Naive B cell (primary cell): ENCODE measurements at regions not wholly inside any gene's neighbourhood (a gene's known extent, or its start where the extent isn't known, plus 50 kb on each side); places are given as distances from the start of the nearest gene placed in this dataset.

ENCODE experiments used
- ATAC-seq, 2 donors: fragments of 150-1000 bp; cut with Tn5 transposase; 2 replicates each; pipeline ENCODE4 v1.10.0; 2021; ENCODE audit warnings: low read depth in 2 of 2, mild to moderate bottlenecking in 2 of 2, moderate library complexity in 2 of 2
- DNase-seq: peaks from one replicate; pipeline ENCODE4 v3.0.0; 2022
- H3K27ac Mint-ChIP-seq, 6 donors: one replicate each; pipeline ENCODE4 v1.8.0; 2020 to 2022; ENCODE audit warnings: mild to moderate bottlenecking in 6 of 6, mixed read lengths in 6 of 6, moderate library complexity in 5 of 6, inconsistent platforms in 2 of 6
- H3K27me3 Mint-ChIP-seq, 3 donors: one replicate each; pipeline ENCODE4 v1.8.0; 2021 to 2022; ENCODE audit warnings: mixed read lengths in 3 of 3, mild to moderate bottlenecking in 1 of 3
- H3K36me3 Mint-ChIP-seq, 2 donors: one replicate each; pipeline ENCODE4 v1.8.0; 2020 to 2022; ENCODE audit warnings: mixed read lengths in 2 of 2, inconsistent platforms in 1 of 2, mild to moderate bottlenecking in 1 of 2
- H3K4me1 Mint-ChIP-seq, 3 donors: one replicate each; pipeline ENCODE4 v1.8.0; 2020 to 2022; ENCODE audit warnings: mixed read lengths in 3 of 3, inconsistent platforms in 1 of 3, mild to moderate bottlenecking in 1 of 3, moderate library complexity in 1 of 3
- H3K4me3 Mint-ChIP-seq, 8 donors: one replicate each; pipeline ENCODE4 v1.8.0; 2020 to 2022; ENCODE audit warnings: mild to moderate bottlenecking in 8 of 8, mixed read lengths in 8 of 8, moderate library complexity in 8 of 8, inconsistent platforms in 2 of 8
- H3K9me3 Mint-ChIP-seq, 7 donors: one replicate each; pipeline ENCODE4 v1.8.0; 2020 to 2022; ENCODE audit warnings: mixed read lengths in 7 of 7, mild to moderate bottlenecking in 5 of 7, inconsistent platforms in 2 of 7, moderate library complexity in 1 of 7

DNA sequence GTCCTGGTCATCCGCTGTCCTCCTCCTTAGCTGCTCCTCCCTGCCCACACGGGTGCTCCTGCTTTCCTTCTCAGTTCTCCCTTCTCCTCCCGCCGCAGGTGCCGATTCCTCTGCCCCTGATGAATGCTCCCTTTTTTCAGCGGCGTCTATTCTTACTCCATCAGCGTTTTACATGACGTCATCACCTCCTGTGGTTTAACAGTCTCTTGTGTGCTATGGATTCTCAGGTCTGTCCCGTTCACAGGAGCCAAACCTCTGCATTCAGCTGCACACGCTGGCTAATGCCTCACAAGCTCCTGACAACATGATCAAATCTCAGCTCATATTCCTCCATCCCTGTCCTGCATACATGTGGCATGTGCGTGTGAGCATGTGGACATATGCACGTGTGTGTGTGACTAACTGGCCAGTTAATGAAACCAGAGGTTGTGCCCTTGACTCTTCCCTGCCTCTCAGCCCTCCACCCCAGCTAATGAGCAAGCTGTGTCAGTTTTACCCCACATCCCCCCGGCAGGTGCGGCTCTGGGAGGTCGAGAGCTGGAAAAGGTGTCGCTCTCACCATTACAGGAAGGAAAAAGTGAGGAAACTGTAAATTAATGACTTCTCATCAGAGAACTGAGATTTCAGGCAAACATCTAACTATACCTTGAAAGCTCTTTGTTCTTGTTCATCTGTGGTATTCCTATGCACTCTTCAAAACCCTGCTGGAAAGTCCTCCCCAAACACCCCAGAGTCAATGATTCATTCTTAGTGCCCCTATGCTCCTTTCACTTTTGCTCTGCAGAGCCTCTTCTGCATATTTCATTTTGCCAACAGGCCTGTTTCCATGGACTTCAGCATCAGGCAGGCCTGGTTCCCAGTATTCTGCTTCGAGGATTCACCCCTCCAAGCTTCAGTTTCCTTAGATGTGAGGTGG lies 163.1 kb downstream of the TTLL2 start:
- peaks cover 8 to 47% (median 28%) of the 10 kb centered on the region in 3 donors for H3K27me3 Mint-ChIP-seq

DNA sequence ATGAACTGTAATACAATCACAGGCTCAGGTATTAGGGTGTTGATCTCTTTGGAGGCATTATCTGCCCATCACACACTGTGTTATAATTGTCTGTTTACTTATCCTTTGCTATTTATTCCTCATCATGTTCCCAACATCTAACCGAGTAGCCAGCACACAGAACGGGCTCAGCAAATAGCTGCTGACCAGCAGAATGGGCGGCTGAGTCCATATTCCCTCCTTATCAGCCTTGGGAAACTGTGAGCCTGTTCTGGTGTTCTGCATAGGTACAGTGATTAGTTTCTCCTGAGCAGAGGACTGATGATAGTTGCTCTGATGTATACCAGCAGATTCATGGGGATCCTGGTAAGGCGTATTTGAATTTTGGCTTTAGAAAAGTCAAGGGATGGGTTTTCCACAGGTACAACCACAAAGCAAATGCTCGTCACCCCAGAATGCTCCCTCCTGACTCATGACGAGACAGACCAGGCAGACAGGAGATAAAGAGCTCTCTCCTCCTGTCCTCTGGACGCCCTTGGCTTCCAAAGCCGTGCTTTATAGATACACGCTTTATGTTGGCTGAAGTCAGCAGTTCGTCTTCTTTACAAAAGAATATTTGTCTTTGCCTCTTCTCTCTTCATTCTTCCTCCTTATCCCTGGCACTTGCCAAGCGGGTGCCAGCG lies 166.7 kb downstream of the TTLL2 start:
- Mint-ChIP-seq H3K27me3 (peaks cover 13 to 45% (median 36%) of the 10 kb centered on the region in 3 donors), H3K4me1 (no peaks in the 10 kb centered on the region), H3K4me3 (no peak overlapping the region), H3K36me3 (no peaks in the 10 kb centered on the region), H3K27ac (no peak overlapping the region), H3K9me3 (peaks cover 0 to 5% (median 3%) of the 10 kb centered on the region in 7 donors)
- ATAC-seq (no peak), DNase-seq (no peak)

More for the DNA sequence above, 163.1 kb downstream of the TTLL2 start:
- Mint-ChIP-seq H3K4me1 (no peaks in the 10 kb centered on the region), H3K36me3 (no peaks in the 10 kb centered on the region), H3K9me3 (no peaks in the 10 kb centered on the region), H3K27ac (peak overlapping the region in 1 of 6 donors; percentile 6), H3K4me3 (peak overlapping the region in 1 of 8 donors; percentile 22)
- no peak for ATAC-seq
- DNase-seq: no peak

DNA sequence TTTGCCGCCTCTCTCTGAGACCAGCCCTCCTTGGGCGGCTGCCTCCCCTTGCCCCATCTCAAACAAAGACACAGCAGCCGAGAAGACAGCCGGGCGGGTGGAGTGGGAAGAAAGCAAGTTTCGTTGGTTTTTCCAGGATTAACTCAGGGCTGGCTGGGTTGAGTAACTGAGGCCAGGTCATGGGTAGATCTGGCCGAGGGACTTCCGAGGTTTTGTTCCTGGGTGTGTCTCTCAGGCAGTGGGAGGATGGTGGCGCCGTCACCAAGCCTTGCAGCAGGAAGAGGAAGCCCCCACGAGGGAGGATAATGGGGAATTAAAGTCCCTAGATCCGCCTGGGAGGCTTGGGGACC lies 167.2 kb downstream of the TTLL2 start:
- H3K27me3 Mint-ChIP-seq: peaks cover 10 to 40% (median 36%) of the 10 kb centered on the region in 3 donors
- no peak overlapping the region for H3K4me3 Mint-ChIP-seq
- H3K9me3 Mint-ChIP-seq: peaks cover 0 to 5% (median 3%) of the 10 kb centered on the region in 7 donors
- ATAC-seq (no peak), DNase-seq (no peak)
- H3K4me1 Mint-ChIP-seq: no peaks in the 10 kb centered on the region
- no peak overlapping the region for H3K27ac Mint-ChIP-seq
- no peaks in the 10 kb centered on the region for H3K36me3 Mint-ChIP-seq

DNA sequence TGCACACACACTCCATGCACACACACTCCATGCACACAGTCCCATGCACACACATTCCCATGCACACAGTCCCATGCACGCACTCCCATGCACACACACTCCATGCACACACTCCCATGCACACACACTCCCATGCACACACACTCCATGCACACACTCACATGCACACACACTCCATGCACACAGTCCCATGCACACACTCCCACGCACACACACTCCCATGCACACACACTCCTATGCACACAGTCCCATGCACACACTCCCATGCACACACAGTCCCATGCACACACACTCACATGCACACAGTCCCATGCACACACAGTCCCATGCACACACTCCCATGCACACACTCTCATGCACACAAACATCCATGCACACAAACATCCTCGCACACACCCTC lies 168.4 kb downstream of the TTLL2 start:
- Mint-ChIP-seq H3K4me1 (no peaks in the 10 kb centered on the region), H3K36me3 (peaks cover 0 to 5% of the 10 kb centered on the region in 2 donors), H3K9me3 (peaks cover 0 to 10% (median 3%) of the 10 kb centered on the region in 7 donors), H3K27ac (no peak overlapping the region), H3K27me3 (peaks cover 10 to 34% (median 24%) of the 10 kb centered on the region in 3 donors), H3K4me3 (no peak overlapping the region)
- no peak for DNase-seq
- ATAC-seq: no peak

DNA sequence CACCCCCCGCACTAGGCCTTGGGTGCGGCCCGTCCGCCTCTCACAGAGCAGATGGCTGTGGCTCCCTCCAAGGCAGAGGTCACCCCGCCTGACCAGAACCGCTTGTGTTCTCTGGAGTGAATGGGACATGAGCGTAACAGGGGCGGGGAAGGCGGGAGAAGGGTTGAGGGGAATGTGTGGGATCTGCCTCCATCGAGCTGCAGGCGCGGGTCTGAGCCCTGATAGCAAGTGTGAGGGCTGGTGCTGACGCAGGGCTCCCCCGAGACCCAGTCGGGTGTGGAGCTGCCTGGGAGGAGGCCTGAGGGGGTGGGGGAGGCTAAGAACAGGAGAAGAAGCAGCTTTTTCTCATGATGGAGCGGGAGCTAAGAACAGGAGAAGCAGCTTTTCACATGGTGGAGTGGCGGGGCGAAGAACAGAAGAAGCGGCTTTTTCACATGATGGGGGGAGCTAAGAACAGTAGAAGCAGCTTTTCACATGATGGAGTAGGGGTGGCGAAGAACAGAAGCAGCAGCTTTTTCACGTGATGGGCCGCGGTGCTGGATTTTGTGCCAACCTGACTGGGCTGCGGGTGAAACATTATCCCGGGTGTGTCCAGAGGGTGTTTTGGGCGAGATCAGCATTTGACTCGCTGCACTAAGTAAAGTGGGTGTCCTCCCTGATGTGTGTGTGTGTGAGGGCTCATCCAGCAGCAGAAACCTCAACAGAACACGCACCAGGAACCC lies 169.3 kb downstream of the TTLL2 start:
- Mint-ChIP-seq H3K4me1 (no peaks in the 10 kb centered on the region), H3K27ac (no peak overlapping the region), H3K27me3 (peaks cover 10 to 30% (median 20%) of the 10 kb centered on the region in 3 donors), H3K9me3 (peaks cover 0 to 11% (median 3%) of the 10 kb centered on the region in 7 donors), H3K4me3 (no peak overlapping the region), H3K36me3 (peaks cover 0 to 8% of the 10 kb centered on the region in 2 donors)
- ATAC-seq (no peak), DNase-seq (no peak)

DNA sequence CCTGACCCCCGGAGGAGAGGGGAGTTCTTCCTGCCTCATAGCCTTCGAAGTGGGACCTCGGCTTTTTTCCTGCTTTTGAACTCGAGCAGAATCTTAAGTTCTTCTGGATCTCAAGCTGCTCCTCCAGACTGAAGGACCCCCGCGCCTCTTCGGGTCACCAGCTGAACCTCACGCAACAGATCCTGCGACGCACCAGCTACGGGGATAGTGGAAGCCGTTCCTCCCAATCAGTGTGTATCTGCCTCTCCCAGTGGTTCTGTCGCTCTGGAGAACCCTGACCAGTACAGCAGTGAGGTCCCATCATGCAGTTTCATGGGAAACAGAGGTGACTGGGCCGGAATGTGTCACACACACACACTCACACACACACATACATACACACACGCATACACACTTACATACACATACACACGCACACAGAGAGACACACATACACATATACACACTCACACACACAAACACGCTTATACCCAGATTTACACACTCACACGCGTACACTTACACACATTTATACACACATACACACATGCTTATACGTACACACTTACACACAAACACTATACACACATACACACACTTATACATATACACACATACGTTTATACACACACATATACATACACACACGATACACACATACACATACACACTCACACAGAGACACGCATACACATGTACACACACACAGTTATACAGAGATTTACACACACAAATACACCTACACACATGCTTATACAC lies 170.0 kb downstream of the TTLL2 start:
- no peak overlapping the region for H3K4me3 Mint-ChIP-seq
- H3K27ac Mint-ChIP-seq: peak overlapping the region in 1 of 6 donors; percentile 1
- ATAC-seq (no peak), DNase-seq (no peak)
- H3K36me3 Mint-ChIP-seq: peaks cover 0 to 8% of the 10 kb centered on the region in 2 donors
- no peaks in the 10 kb centered on the region for H3K4me1 Mint-ChIP-seq
- peaks cover 10 to 28% (median 20%) of the 10 kb centered on the region in 3 donors for H3K27me3 Mint-ChIP-seq
- peaks cover 0 to 11% (median 3%) of the 10 kb centered on the region in 7 donors for H3K9me3 Mint-ChIP-seq

DNA sequence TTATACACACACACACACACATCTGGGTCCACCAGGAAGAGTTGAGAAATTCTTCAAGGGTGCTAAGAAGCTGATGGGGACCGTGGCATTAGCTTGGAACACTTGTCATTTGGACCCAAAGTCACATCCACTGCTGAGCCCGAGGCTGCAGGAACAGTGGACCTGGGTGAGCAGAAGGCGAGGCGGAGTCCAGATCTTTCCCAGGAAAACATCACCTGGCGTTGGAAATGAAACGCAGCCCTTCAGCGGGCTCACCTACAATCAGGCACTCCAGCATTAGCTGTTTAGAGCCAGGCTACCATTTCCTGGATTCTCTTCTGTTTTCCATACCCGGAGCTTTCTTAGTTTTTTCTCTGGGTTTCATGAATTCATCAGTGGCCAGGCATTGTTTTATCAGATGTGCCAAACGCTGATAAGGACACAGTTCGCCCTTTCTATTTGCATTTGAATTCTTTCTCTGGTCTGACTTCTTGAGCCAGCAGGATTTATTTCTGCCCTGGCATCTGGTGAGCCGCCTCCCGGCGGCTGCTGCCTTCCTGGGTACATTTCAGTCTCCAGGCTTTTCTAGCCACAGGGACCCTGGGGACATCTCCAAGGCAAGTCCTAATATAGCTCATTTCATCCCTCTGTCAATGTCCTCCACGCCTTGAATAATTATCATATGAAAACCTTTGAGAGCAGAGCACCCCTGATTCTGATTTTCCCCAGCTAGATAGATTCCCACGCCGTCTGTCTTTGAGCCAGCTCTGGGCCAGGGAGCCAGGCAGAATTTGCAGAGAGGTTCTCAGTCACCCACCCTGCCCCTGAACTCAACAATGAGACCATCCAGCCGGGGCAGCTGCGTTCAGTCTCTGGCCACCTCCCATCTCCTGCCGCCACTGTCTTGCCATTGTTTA lies 170.9 kb downstream of the TTLL2 start:
- no peak for ATAC-seq
- peaks cover 0 to 8% of the 10 kb centered on the region in 2 donors for H3K36me3 Mint-ChIP-seq
- no peak overlapping the region for H3K4me3 Mint-ChIP-seq
- no peak overlapping the region for H3K27ac Mint-ChIP-seq
- H3K4me1 Mint-ChIP-seq: no peaks in the 10 kb centered on the region
- no peak for DNase-seq
- peaks cover 0 to 11% (median 3%) of the 10 kb centered on the region in 7 donors for H3K9me3 Mint-ChIP-seq
- peaks cover 10 to 27% (median 20%) of the 10 kb centered on the region in 3 donors for H3K27me3 Mint-ChIP-seq

DNA sequence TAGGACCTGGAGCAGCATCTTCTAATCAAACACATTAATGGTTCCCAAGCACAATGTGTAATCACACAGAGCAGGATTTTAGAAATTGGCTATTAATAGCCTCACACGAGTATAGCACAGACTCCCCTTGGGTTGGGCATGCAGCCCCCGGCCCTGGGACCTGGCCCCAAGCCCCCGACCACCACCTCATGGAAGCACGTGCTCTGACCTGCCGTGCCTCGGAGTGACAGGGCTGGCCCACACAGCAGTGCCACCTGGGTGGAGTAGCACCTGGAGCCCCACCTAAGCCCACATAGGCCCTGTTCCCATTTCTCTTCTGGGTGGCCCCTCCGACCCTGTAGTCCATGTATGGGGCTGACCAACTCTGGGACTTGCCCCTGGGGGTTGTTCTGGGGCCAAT lies 171.8 kb downstream of the TTLL2 start:
- no peaks in the 10 kb centered on the region for H3K4me1 Mint-ChIP-seq
- no peak overlapping the region for H3K4me3 Mint-ChIP-seq
- DNase-seq (no peak), ATAC-seq (no peak)
- peaks cover 0 to 8% of the 10 kb centered on the region in 2 donors for H3K36me3 Mint-ChIP-seq
- peaks cover 10 to 25% (median 13%) of the 10 kb centered on the region in 3 donors for H3K27me3 Mint-ChIP-seq
- peaks cover 0 to 11% (median 3%) of the 10 kb centered on the region in 7 donors for H3K9me3 Mint-ChIP-seq
- H3K27ac Mint-ChIP-seq: no peak overlapping the region

DNA sequence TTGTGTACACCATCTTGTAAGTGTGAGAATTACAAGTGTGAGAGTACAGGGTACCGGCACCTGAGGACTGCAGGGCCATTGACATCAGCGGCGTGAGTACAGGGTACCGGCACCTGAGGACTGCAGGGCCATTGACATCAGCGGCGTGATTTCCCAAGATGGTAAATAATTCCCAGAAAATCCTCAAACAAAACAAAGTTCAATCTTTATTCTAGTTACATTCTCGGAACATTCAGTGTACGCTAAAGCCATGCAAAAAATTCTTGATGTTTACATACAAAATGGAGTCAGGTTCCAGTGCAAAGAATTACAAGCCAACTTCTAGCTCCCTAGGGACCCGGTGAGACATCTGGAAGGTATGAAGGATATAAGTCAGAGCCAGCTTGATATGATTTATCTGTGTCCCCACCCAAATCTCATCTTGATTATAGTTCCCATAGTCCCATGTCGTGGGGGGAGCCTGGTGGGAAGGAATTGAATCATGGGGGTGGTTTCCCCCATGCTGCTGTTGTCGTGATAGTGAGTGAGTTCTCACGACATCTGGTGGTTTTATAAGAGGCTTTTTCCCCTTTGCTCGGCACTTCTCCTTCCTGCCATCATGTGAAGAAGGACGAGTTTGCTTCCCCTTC lies 172.7 kb downstream of the TTLL2 start:
- H3K27me3 Mint-ChIP-seq: peaks cover 10 to 27% (median 13%) of the 10 kb centered on the region in 3 donors
- H3K4me3 Mint-ChIP-seq: no peak overlapping the region
- no peak for ATAC-seq
- no peak for DNase-seq
- H3K9me3 Mint-ChIP-seq: peaks cover 0 to 11% (median 3%) of the 10 kb centered on the region in 7 donors
- peaks cover 0 to 8% of the 10 kb centered on the region in 2 donors for H3K36me3 Mint-ChIP-seq
- no peak overlapping the region for H3K27ac Mint-ChIP-seq
- no peaks in the 10 kb centered on the region for H3K4me1 Mint-ChIP-seq

DNA sequence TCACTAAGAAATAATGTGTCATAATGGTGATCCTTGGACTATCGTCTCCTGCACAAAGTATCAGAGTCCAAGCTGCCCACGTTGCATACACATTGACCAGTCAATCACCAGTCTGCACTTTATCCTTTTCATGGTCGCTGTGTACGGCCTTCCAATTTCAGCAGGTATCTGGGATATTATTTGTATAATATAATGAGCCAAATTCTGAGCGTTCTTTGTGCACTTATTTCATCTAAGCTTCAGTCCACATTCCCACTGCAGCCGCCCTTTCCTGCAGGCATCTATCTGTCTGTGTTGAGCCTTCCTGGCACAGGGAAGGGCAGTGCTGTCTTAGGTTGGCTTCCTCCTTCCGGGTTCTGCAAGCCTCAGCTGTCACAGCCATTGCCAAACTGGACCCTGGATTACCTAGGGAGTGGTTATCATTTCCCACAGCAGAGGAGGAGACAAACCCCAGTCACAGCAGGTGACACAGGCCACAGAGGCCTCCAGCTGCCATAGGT lies 174.3 kb downstream of the TTLL2 start:
- Mint-ChIP-seq H3K36me3 (peaks cover 0 to 8% of the 10 kb centered on the region in 2 donors), H3K4me3 (no peak overlapping the region), H3K27me3 (peaks cover 10 to 27% (median 13%) of the 10 kb centered on the region in 3 donors), H3K27ac (no peak overlapping the region), H3K9me3 (peaks cover 0 to 5% (median 0%) of the 10 kb centered on the region in 7 donors), H3K4me1 (no peaks in the 10 kb centered on the region)
- DNase-seq (no peak), ATAC-seq (no peak)

DNA sequence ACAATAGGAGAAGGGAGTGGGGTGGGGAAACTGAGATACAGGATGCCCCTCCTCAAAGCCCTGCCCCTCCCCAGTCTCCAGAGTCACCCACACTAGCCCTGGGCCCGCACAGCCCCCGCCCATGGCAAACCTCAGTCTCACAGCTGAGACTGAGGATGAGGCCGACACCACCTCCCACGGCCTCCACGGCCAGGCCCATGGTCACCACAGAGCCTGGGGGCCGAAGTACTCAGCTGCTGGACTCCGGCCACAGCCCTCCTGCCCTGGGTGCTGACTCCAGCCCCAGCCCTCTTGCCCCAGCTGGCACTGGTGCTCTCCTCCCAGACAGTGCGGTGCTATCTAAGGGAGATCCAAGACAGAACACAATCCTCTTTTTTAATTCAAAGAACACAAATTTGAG lies 176.1 kb downstream of the TTLL2 start:
- H3K9me3 Mint-ChIP-seq: peaks cover 0 to 5% (median 0%) of the 10 kb centered on the region in 7 donors
- DNase-seq (no peak), ATAC-seq (no peak)
- H3K27ac Mint-ChIP-seq: no peak overlapping the region
- no peak overlapping the region for H3K4me3 Mint-ChIP-seq
- peaks cover 3 to 16% (median 5%) of the 10 kb centered on the region in 3 donors for H3K27me3 Mint-ChIP-seq
- peaks cover 0 to 8% of the 10 kb centered on the region in 2 donors for H3K36me3 Mint-ChIP-seq
- no peaks in the 10 kb centered on the region for H3K4me1 Mint-ChIP-seq
